ENCODE measurements at regions not wholly inside any gene's neighbourhood (a gene's known extent, or its start where the extent isn't known, plus 50 kb on each side); places are given as distances from the start of the nearest gene placed in this dataset.

GRCh38 chr2:75324861-75325284 lies 125.6 kb upstream of the TACR1 start:
- TF ChIP-seq ETS2 (tag; IDR thresholded peaks at IDR 0.05; ENCODE audit: borderline replicate concordance, poor library complexity, severe bottlenecking) (no peak), USF2 (CRISPR knock-in tag; IDR thresholded peaks at IDR 0.05) (no peak), E2F4 (CRISPR knock-in tag; IDR thresholded peaks at IDR 0.05; ENCODE audit: low read depth) (no peak), ARNT (IDR thresholded peaks at IDR 0.05) (no peak), KAT8 (IDR thresholded peaks at IDR 0.05; ENCODE audit: low read depth) (no peak), SETDB1 (IDR thresholded peaks at IDR 0.05; ENCODE audit: low read length) (no peak)

All from K562 (cell line).